22Rv1 (cell line): ENCODE measurements at regions not wholly inside any gene's neighbourhood (a gene's known extent, or its start where the extent isn't known, plus 50 kb on each side); places are given as distances from the start of the nearest gene placed in this dataset.
"Not testable (repeated sequence)": the region's sequence is repeated elsewhere in the genome, so short reads cannot be mapped to it uniquely, and the experiment has no call there.

ENCODE experiments used
- CTCF ChIP-seq: fragments of 450-650 bp; IDR thresholded peaks from 2 replicates; pipeline ENCODE4 v1.5.1; 2017; ENCODE audit warnings: mild to moderate bottlenecking
- ZFX ChIP-seq: fragments of 450-650 bp; IDR thresholded peaks from 2 replicates; pipeline ENCODE4 v1.6.1; 2017; ENCODE audit warnings: antibody characterized with exemption, borderline replicate concordance

DNA sequence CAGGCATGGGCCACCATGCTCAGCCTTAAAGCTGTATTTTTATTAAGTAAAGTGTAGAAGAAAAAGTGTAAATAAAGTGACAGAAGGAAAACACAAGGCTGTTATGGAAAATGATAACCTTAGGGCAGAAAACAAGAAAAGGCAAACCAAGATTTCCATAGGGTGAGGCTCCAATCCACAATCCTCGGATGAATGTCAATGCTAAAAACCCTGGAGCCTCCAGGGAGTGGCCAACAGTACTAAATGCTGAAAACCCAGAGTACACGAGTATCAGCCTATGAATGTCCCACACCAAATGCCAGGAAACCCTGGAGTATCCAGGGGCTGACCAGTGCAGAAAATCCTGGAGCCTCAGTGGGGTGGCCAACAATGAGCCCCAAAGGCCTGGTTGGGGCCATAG, 292.6 kb downstream of the RPIA start:
- TF ChIP-seq CTCF, ZFX: not testable (repeated sequence)
